IMR-90 (cell line): ENCODE measurements at regions not wholly inside any gene's neighbourhood (a gene's known extent, or its start where the extent isn't known, plus 50 kb on each side); places are given as distances from the start of the nearest gene placed in this dataset.

Experiments
- ATAC-seq: fragments of 200-7000 bp; cut with Tn5 transposase; 2 replicates; pipeline ENCODE4 v1.9.1; 2020; ENCODE audit warnings: low read depth, mild to moderate bottlenecking, moderate library complexity
- BruUV-seq: library from RNA; stranded (reverse); fragments of 400-500 nt; replicated peaks from 2 replicates; lab custom pipeline; 2021; lab: Mats Ljungman, UMichigan
- CTCF ChIA-PET: fragments of 300-600 bp; formaldehyde crosslinking; extraction: SDS; loops from one replicate; lab custom pipeline; 2021; ENCODE audit warnings: antibody characterized with exemption; lab: Yijun Ruan, JAX
- POLR2A ChIA-PET: fragments of 300-600 bp; sonication (Branson Sonifier 250); formaldehyde crosslinking; loops from one replicate; lab custom pipeline; 2022; ENCODE audit warnings: antibody characterized with exemption; ENCODE audit not compliant: unreplicated experiment; lab: Charles Lee
- DNase-seq: peaks from one replicate; pipeline ENCODE4 v3.0.0; 2013
- H2AFZ ChIP-seq: replicated peaks from 2 replicates; pipeline ENCODE3; 2013; ENCODE audit warnings: low read length, mild to moderate bottlenecking; ENCODE audit not compliant: poor library complexity
- H2AK5ac ChIP-seq: 2 replicates; pipeline ENCODE4 v1.6.1; 2013; ENCODE audit warnings: low read depth, low read length, inconsistent platforms
- H2AK9ac ChIP-seq: replicated peaks from 2 replicates; pipeline ENCODE3; 2013; ENCODE audit warnings: mild to moderate bottlenecking, low read depth, low read length, moderate library complexity; ENCODE audit not compliant: poor library complexity
- H2BK120ac ChIP-seq: 2 replicates; pipeline ENCODE4 v1.6.1; 2013; ENCODE audit warnings: low read depth, low read length, inconsistent platforms
- H2BK15ac ChIP-seq: 3 replicates; pipeline ENCODE4 v1.6.1; 2013; ENCODE audit warnings: low read depth, low read length, inconsistent platforms
- H2BK20ac ChIP-seq: 2 replicates; pipeline ENCODE4 v1.6.1; 2013; ENCODE audit warnings: low read depth, mild to moderate bottlenecking, inconsistent platforms, low read length, moderate library complexity
- H2BK5ac ChIP-seq: 2 replicates; pipeline ENCODE4 v1.6.1; 2013; ENCODE audit warnings: mild to moderate bottlenecking, low read depth, low read length, inconsistent platforms; ENCODE audit not compliant: poor library complexity, severe bottlenecking
- H3K14ac ChIP-seq: replicated peaks from 2 replicates; pipeline ENCODE4 v1.6.1; 2013; ENCODE audit warnings: low read depth, low read length, inconsistent platforms
- H3K18ac ChIP-seq: 2 replicates; pipeline ENCODE4 v1.6.1; 2013; ENCODE audit warnings: low read depth, low read length, control low read depth
- H3K23ac ChIP-seq: 2 replicates; pipeline ENCODE4 v1.6.1; 2013; ENCODE audit warnings: low read depth, low read length, inconsistent platforms
- H3K27ac ChIP-seq: 2 replicates; pipeline ENCODE4 v1.5.1; 2013; ENCODE audit warnings: mild to moderate bottlenecking, control low read depth, low read length; ENCODE audit not compliant: insufficient read depth
- H3K27me3 ChIP-seq: 2 replicates; pipeline ENCODE4 v1.6.1; 2013; ENCODE audit warnings: low read length; ENCODE audit not compliant: control insufficient read depth, insufficient read depth
- H3K36me3 ChIP-seq: 2 replicates; pipeline ENCODE4 v1.6.1; 2013; ENCODE audit warnings: low read length, mixed read lengths; ENCODE audit not compliant: control insufficient read depth, insufficient read depth
- H3K4ac ChIP-seq: 2 replicates; pipeline ENCODE4 v1.6.1; 2013; ENCODE audit warnings: low read depth, low read length, inconsistent platforms
- H3K4me1 ChIP-seq: 2 replicates; pipeline ENCODE4 v1.6.1; 2013; ENCODE audit warnings: low read length, mixed read lengths; ENCODE audit not compliant: control insufficient read depth, insufficient read depth
- H3K4me2 ChIP-seq: 2 replicates; pipeline ENCODE4 v1.6.1; 2013; ENCODE audit warnings: low read depth, mild to moderate bottlenecking, control low read depth, low read length, moderate library complexity
- H3K4me3 ChIP-seq: 2 replicates; pipeline ENCODE4 v1.5.1; 2013; ENCODE audit warnings: low read depth, mild to moderate bottlenecking, control low read depth, low read length, moderate library complexity; ENCODE audit not compliant: insufficient read depth
- H3K56ac ChIP-seq: 2 replicates; pipeline ENCODE4 v1.6.1; 2013; ENCODE audit warnings: low read length, inconsistent platforms; ENCODE audit not compliant: insufficient read depth; ENCODE audit errors: extremely low read depth
- H3K79me1 ChIP-seq, 2 experiments: 2 replicates each; pipeline ENCODE4 v1.6.1; 2013; ENCODE audit warnings: low read length in 2 of 2, inconsistent platforms in 1 of 2, low read depth in 1 of 2
- H3K9ac ChIP-seq: 2 replicates; pipeline ENCODE4 v1.6.1; 2013; ENCODE audit warnings: low read depth, low read length, control low read depth
- H3K9me1 ChIP-seq: 2 replicates; pipeline ENCODE4 v1.6.1; 2013; ENCODE audit warnings: low read length, inconsistent platforms; ENCODE audit not compliant: insufficient read depth
- H3K9me3 ChIP-seq: 2 replicates; pipeline ENCODE4 v1.6.1; 2013; ENCODE audit warnings: low read length; ENCODE audit not compliant: control insufficient read depth, insufficient read depth
- H4K20me1 ChIP-seq: 2 replicates; pipeline ENCODE4 v1.6.1; 2013; ENCODE audit warnings: low read length, inconsistent platforms; ENCODE audit not compliant: insufficient read depth
- H4K5ac ChIP-seq: 2 replicates; pipeline ENCODE4 v1.6.1; 2013; ENCODE audit warnings: mild to moderate bottlenecking, low read depth, low read length, control low read depth
- H4K8ac ChIP-seq, 2 experiments: 2 replicates each; pipeline ENCODE4 v1.6.1; 2013; ENCODE audit warnings: low read depth in 2 of 2, low read length in 2 of 2, control low read depth in 1 of 2, inconsistent platforms in 1 of 2
- H4K91ac ChIP-seq: 2 replicates; pipeline ENCODE4 v1.6.1; 2013; ENCODE audit warnings: low read depth, low read length, inconsistent platforms; ENCODE audit not compliant: insufficient read depth
- BHLHE40 ChIP-seq: fragments of 150-350 bp; IDR thresholded peaks from 2 replicates; pipeline ENCODE4 v1.6.1; 2016; ENCODE audit warnings: mild to moderate bottlenecking, low read depth, low read length
- CEBPB ChIP-seq: IDR thresholded peaks from 2 replicates; pipeline ENCODE4 v1.6.1; 2012; ENCODE audit warnings: low read depth, low read length, improper control_type of control experiment
- CHD1 ChIP-seq: IDR thresholded peaks from 2 replicates; pipeline ENCODE4 v1.6.1; 2012; ENCODE audit warnings: low read depth, low read length, improper control_type of control experiment
- FOS ChIP-seq: fragments of 150-350 bp; IDR thresholded peaks from 2 replicates; pipeline ENCODE4 v1.6.1; 2016; ENCODE audit warnings: low read depth, low read length
- MAFK ChIP-seq: IDR thresholded peaks from 2 replicates; pipeline ENCODE4 v1.6.1; 2012; ENCODE audit warnings: low read depth, low read length, improper control_type of control experiment
- MAZ ChIP-seq: IDR thresholded peaks from 2 replicates; pipeline ENCODE4 v1.6.1; 2012; ENCODE audit warnings: low read depth, mild to moderate bottlenecking, low read length, improper control_type of control experiment, moderate library complexity, borderline replicate concordance
- MXI1 ChIP-seq: IDR thresholded peaks from 2 replicates; pipeline ENCODE4 v1.6.1; 2012; ENCODE audit warnings: low read depth, mild to moderate bottlenecking, low read length, moderate library complexity, borderline replicate concordance
- NFE2L2 ChIP-seq: fragments of 150-350 bp; IDR thresholded peaks from 2 replicates; pipeline ENCODE4 v1.6.1; 2016; ENCODE audit warnings: low read depth, mild to moderate bottlenecking, low read length
- POLR2A ChIP-seq: IDR thresholded peaks from 2 replicates; pipeline ENCODE4 v1.6.1; 2012; ENCODE audit warnings: mild to moderate bottlenecking, low read depth, low read length
- RAD21 ChIP-seq: IDR thresholded peaks from 2 replicates; pipeline ENCODE4 v1.6.1; 2012; ENCODE audit warnings: low read length, improper control_type of control experiment
- RCOR1 ChIP-seq: IDR thresholded peaks from 2 replicates; pipeline ENCODE4 v1.6.1; 2012; ENCODE audit warnings: mild to moderate bottlenecking, low read length, improper control_type of control experiment; ENCODE audit not compliant: insufficient replicate concordance
- RFX5 ChIP-seq: IDR thresholded peaks from 2 replicates; pipeline ENCODE4 v1.8.0; 2012; ENCODE audit warnings: low read depth, mild to moderate bottlenecking, low read length, moderate library complexity
- SMC3 ChIP-seq: fragments of 150-350 bp; IDR thresholded peaks from 2 replicates; pipeline ENCODE4 v1.6.1; 2016; ENCODE audit warnings: low read depth, mild to moderate bottlenecking, antibody characterized with exemption, low read length, moderate library complexity
- WGBS, 2 experiments: methylation state at CpG; one replicate each; pipeline versions ENCODE4 v1.1.5 to v1.1.7; 2013; ENCODE audit warnings: missing lambda C conversion rate in 2 of 2; ENCODE audit not compliant: insufficient read length in 1 of 2; ENCODE audit errors: extremely low coverage in 2 of 2; 5-methylcytosine and 5-hydroxymethylcytosine counted together
- dilution Hi-C: fragments of 300-500 bp; cut with HindIII; formaldehyde crosslinking; loops from one replicate; pipeline ENCODE4 v1.14.3; 2018; ENCODE audit warnings: low sequenced_read_pairs; ENCODE audit not compliant: unreplicated experiment
- in situ Hi-C: fragments of 300-500 bp; cut with MboI; formaldehyde crosslinking; loops from 3 replicates; pipeline ENCODE4 v1.14.3; 2019; ENCODE audit warnings: low sequenced_read_pairs, inconsistent platforms, mixed read lengths
- intact Hi-C: fragments of 100-400 bp; cut with micrococcal nuclease; formaldehyde crosslinking; loops from 2 replicates; pipeline ENCODE4 v1.10.0; 2022
- TF ChIP-seq, protein P1 (sequence below): fragments of 150-350 bp; IDR thresholded peaks from 2 replicates; pipeline ENCODE4 v1.6.1; 2016; ENCODE audit warnings: low read depth, mild to moderate bottlenecking, low read length, moderate library complexity, borderline replicate concordance
- TF ChIP-seq, protein P2 (sequence below): fragments of 150-350 bp; IDR thresholded peaks from 2 replicates; pipeline ENCODE4 v1.6.1; 2017; ENCODE audit warnings: mild to moderate bottlenecking, antibody characterized with exemption, low read length, low read depth
- TF ChIP-seq, protein P3 (sequence below): conservative IDR thresholded peaks from 2 replicates; pipeline ENCODE4 v1.5.1; 2012; ENCODE audit warnings: mild to moderate bottlenecking, low read depth, low read length, improper control_type of control experiment

DNA sequence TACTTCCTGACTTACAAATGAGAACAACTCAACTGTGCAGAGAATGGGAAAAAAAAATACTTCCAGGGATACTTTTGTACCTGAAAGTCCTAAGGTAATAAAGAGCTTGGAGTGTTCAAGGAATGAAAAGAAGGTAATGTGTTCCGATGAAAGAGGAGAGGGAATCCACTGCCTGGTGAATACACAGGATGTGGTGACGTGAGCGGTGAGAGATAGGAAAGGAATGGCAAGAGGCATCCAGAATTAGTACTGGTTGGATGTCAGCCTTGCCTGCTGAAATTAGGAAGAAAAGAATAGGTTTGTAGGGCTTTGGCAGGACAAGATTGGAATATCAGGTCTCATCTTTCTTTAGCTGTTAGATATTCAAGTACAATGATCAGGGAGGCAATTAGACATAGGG, 347.7 kb downstream of the POM121L12 start:
- no peak overlapping the region for H3K27ac ChIP-seq
- H2BK5ac ChIP-seq = no peak overlapping the region
- H4K8ac ChIP-seq = no peak overlapping the region
- POLR2A ChIA-PET = no interaction called here
- H4K5ac ChIP-seq = no peak overlapping the region
- no peak overlapping the region for H3K9ac ChIP-seq
- intact Hi-C loops = no loop called here
- no peak overlapping the region for H4K91ac ChIP-seq
- no peak overlapping the region for H3K4me3 ChIP-seq
- in situ Hi-C loops = no loop called here
- no peaks in the 10 kb centered on the region for H3K9me1 ChIP-seq
- no peak overlapping the region for H2AK5ac ChIP-seq
- no peak overlapping the region for H3K4ac ChIP-seq
- peaks cover 26% of the 10 kb centered on the region for H3K9me3 ChIP-seq
- dilution Hi-C loops = no loop called here
- H3K56ac ChIP-seq = no peak overlapping the region
- no CpG with 5 or more reads among the region's 3 CpGs for WGBS, 2 experiments
- H2BK120ac ChIP-seq = no peak overlapping the region
- no peaks in the 10 kb centered on the region for H3K4me1 ChIP-seq
- no peak overlapping the region for H2BK20ac ChIP-seq
- H3K18ac ChIP-seq = no peak overlapping the region
- H3K4me2 ChIP-seq = no peak overlapping the region
- H3K14ac ChIP-seq = no peak overlapping the region
- H2BK15ac ChIP-seq = no peak overlapping the region
- no peak overlapping the region for H3K23ac ChIP-seq
- no peaks in the 10 kb centered on the region for H3K27me3 ChIP-seq
- no peaks in the 10 kb centered on the region for H3K36me3 ChIP-seq
- no peak for DNase-seq
- no peak for ATAC-seq
- no TSS peak for BruUV-seq
- no peaks in the 10 kb centered on the region for H4K20me1 ChIP-seq
- no peak overlapping the region for H2AFZ ChIP-seq
- CTCF ChIA-PET = no interaction called here
- TF ChIP-seq FOS = no peak
- TF ChIP-seq CHD1 = no peak
- TF ChIP-seq BHLHE40 = no peak
- no peak for TF ChIP-seq RAD21
- TF ChIP-seq, protein P1, sequence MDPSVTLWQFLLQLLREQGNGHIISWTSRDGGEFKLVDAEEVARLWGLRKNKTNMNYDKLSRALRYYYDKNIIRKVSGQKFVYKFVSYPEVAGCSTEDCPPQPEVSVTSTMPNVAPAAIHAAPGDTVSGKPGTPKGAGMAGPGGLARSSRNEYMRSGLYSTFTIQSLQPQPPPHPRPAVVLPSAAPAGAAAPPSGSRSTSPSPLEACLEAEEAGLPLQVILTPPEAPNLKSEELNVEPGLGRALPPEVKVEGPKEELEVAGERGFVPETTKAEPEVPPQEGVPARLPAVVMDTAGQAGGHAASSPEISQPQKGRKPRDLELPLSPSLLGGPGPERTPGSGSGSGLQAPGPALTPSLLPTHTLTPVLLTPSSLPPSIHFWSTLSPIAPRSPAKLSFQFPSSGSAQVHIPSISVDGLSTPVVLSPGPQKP = no peak
- TF ChIP-seq MAZ = no peak
- TF ChIP-seq, protein P2, sequence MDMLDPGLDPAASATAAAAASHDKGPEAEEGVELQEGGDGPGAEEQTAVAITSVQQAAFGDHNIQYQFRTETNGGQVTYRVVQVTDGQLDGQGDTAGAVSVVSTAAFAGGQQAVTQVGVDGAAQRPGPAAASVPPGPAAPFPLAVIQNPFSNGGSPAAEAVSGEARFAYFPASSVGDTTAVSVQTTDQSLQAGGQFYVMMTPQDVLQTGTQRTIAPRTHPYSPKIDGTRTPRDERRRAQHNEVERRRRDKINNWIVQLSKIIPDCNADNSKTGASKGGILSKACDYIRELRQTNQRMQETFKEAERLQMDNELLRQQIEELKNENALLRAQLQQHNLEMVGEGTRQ = no peak
- no peak for TF ChIP-seq RCOR1
- TF ChIP-seq SMC3 = no peak
- TF ChIP-seq MXI1 = no peak
- TF ChIP-seq, protein P3, sequence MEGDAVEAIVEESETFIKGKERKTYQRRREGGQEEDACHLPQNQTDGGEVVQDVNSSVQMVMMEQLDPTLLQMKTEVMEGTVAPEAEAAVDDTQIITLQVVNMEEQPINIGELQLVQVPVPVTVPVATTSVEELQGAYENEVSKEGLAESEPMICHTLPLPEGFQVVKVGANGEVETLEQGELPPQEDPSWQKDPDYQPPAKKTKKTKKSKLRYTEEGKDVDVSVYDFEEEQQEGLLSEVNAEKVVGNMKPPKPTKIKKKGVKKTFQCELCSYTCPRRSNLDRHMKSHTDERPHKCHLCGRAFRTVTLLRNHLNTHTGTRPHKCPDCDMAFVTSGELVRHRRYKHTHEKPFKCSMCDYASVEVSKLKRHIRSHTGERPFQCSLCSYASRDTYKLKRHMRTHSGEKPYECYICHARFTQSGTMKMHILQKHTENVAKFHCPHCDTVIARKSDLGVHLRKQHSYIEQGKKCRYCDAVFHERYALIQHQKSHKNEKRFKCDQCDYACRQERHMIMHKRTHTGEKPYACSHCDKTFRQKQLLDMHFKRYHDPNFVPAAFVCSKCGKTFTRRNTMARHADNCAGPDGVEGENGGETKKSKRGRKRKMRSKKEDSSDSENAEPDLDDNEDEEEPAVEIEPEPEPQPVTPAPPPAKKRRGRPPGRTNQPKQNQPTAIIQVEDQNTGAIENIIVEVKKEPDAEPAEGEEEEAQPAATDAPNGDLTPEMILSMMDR = no peak
- TF ChIP-seq MAFK = no peak
- TF ChIP-seq NFE2L2 = no peak
- no peak for TF ChIP-seq POLR2A
- TF ChIP-seq RFX5 = no peak
- TF ChIP-seq CEBPB = no peak
- no peaks in the 10 kb centered on the region for H3K79me1 ChIP-seq
- no peak overlapping the region for H2AK9ac ChIP-seq
